ENCODE measurements at regions not wholly inside any gene's neighbourhood (a gene's known extent, or its start where the extent isn't known, plus 50 kb on each side); places are given as distances from the start of the nearest gene placed in this dataset.

- H3K27me3 ChIP-seq, result no peaks in the 10 kb centered on the region
- no peak overlapping the region for H3K4me3 ChIP-seq
- no peak for ATAC-seq (ENCODE audit: low FRiP score in 2 of 2)
- DNase-seq, result no peak
- H3K9me3 ChIP-seq, result no peaks in the 10 kb centered on the region
- TF ChIP-seq EP300 (IDR thresholded peaks at IDR 0.05) (no peak), POLR2AphosphoS5 (IDR thresholded peaks at IDR 0.05) (no peak), POLR2A (IDR thresholded peaks at IDR 0.05) (no peak)
- TF ChIP-seq, protein P1, sequence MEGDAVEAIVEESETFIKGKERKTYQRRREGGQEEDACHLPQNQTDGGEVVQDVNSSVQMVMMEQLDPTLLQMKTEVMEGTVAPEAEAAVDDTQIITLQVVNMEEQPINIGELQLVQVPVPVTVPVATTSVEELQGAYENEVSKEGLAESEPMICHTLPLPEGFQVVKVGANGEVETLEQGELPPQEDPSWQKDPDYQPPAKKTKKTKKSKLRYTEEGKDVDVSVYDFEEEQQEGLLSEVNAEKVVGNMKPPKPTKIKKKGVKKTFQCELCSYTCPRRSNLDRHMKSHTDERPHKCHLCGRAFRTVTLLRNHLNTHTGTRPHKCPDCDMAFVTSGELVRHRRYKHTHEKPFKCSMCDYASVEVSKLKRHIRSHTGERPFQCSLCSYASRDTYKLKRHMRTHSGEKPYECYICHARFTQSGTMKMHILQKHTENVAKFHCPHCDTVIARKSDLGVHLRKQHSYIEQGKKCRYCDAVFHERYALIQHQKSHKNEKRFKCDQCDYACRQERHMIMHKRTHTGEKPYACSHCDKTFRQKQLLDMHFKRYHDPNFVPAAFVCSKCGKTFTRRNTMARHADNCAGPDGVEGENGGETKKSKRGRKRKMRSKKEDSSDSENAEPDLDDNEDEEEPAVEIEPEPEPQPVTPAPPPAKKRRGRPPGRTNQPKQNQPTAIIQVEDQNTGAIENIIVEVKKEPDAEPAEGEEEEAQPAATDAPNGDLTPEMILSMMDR (IDR thresholded peaks at IDR 0.05), result no peak
- no peaks in the 10 kb centered on the region for H3K36me3 ChIP-seq
- H3K4me1 ChIP-seq, result no peaks in the 10 kb centered on the region
- no peak overlapping the region for H3K27ac ChIP-seq
Observed at GRCh38 chr4:62263454-62263853, 1063.3 kb downstream of the ADGRL3 start.

DNA sequence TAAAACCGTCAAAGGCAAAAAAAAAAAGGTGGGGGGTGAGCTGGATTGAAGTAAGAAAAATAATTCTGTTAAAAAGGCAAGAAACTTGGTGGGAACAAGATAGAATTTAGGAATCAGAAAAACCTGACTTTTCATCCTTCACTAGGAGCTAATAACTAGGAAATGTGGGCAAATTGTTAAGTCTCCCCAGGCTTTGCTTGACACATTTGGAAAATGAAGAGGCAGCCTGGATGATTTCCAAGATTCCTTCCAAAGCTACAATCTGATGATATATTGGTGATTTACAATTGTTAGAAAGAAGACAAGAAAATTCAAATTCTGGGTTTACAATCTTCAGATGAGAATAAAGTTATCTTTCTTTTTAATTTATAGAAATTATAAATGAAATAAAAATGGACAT lies 1062.5 kb downstream of the ADGRL3 start:
- Histone ChIP-seq H3K27me3 (no peaks in the 10 kb centered on the region), H3K4me1 (no peaks in the 10 kb centered on the region), H3K36me3 (no peaks in the 10 kb centered on the region), H3K4me3 (no peak overlapping the region), H3K27ac (no peak overlapping the region), H3K9me3 (no peaks in the 10 kb centered on the region)
- 68 to 76% methylated on average over 1 of the region's 1 CpG for WGBS, 2 donors
- no peak for ATAC-seq (ENCODE audit: low FRiP score in 2 of 2)
- DNase-seq, result no peak
- no peak for TF ChIP-seq POLR2A (IDR thresholded peaks at IDR 0.05)
- no peak for TF ChIP-seq EP300 (IDR thresholded peaks at IDR 0.05)

DNA sequence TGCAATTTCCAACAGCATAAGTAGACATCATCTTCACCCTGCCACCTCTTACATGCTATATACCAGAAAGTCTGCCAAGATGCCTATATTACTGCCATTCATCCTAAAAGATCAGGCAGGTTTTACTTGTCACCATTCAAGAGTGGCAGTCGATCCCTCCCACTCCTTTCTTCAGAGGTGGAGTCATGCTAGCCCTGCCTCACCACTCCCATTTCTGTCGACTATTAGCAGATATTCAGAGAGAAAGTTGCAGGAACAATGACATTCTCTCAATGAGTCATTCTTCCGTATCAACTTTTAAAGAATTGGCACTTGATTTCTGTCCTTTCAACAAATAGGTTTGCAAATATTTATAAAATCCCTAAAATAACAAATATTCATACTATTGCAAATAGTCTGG lies 1060.1 kb downstream of the ADGRL3 start:
- no peaks in the 10 kb centered on the region for H3K9me3 ChIP-seq
- H3K4me3 ChIP-seq, result no peak overlapping the region
- no peak for DNase-seq
- no peaks in the 10 kb centered on the region for H3K27me3 ChIP-seq
- no peak overlapping the region for H3K27ac ChIP-seq
- no peaks in the 10 kb centered on the region for H3K4me1 ChIP-seq
- TF ChIP-seq EP300 (IDR thresholded peaks at IDR 0.05) (no peak), POLR2A (IDR thresholded peaks at IDR 0.05) (no peak), POLR2AphosphoS5 (IDR thresholded peaks at IDR 0.05) (no peak)
- TF ChIP-seq, protein P1 (IDR thresholded peaks at IDR 0.05), result no peak
- ATAC-seq (ENCODE audit: low FRiP score in 2 of 2), result no peak
- 77 to 81% methylated on average over 3 of the region's 3 CpGs for WGBS, 2 donors
- H3K36me3 ChIP-seq, result no peaks in the 10 kb centered on the region

GRCh38 chr4:62256479-62256878 lies 1056.4 kb downstream of the ADGRL3 start:
- TF ChIP-seq EP300 (IDR thresholded peaks at IDR 0.05), result no peak
- TF ChIP-seq POLR2A (IDR thresholded peaks at IDR 0.05), result no peak
- TF ChIP-seq, protein P1 (IDR thresholded peaks at IDR 0.05), result no peak
- TF ChIP-seq POLR2AphosphoS5 (IDR thresholded peaks at IDR 0.05), result no peak
- no peak for DNase-seq
- H3K27me3 ChIP-seq, result no peaks in the 10 kb centered on the region

GRCh38 chr4:62252728-62253127 lies 1052.6 kb downstream of the ADGRL3 start:
- H3K36me3 ChIP-seq, result no peaks in the 10 kb centered on the region
- H3K9me3 ChIP-seq, result no peaks in the 10 kb centered on the region
- H3K27ac ChIP-seq, result no peak overlapping the region
- TF ChIP-seq POLR2AphosphoS5 (IDR thresholded peaks at IDR 0.05), result no peak
- TF ChIP-seq POLR2A (IDR thresholded peaks at IDR 0.05), result no peak
- TF ChIP-seq, protein P1 (IDR thresholded peaks at IDR 0.05), result no peak
- TF ChIP-seq EP300 (IDR thresholded peaks at IDR 0.05), result no peak
- no peaks in the 10 kb centered on the region for H3K27me3 ChIP-seq
- 80 to 90% methylated on average over 1 of the region's 1 CpG for WGBS, 2 donors
- no peak overlapping the region for H3K4me3 ChIP-seq
- H3K4me1 ChIP-seq, result no peaks in the 10 kb centered on the region
- ATAC-seq (ENCODE audit: low FRiP score in 2 of 2), result no peak
- no peak for DNase-seq

More at GRCh38 chr4:62256479-62256878, 1056.4 kb downstream of the ADGRL3 start:
- H3K4me1 ChIP-seq, result no peaks in the 10 kb centered on the region
- no peaks in the 10 kb centered on the region for H3K9me3 ChIP-seq
- no peak overlapping the region for H3K4me3 ChIP-seq
- no peaks in the 10 kb centered on the region for H3K36me3 ChIP-seq
- H3K27ac ChIP-seq, result no peak overlapping the region
- ATAC-seq (ENCODE audit: low FRiP score in 2 of 2), result no peak
